ENCODE measurements at regions not wholly inside any gene's neighbourhood (a gene's known extent, or its start where the extent isn't known, plus 50 kb on each side); places are given as distances from the start of the nearest gene placed in this dataset.

DNA sequence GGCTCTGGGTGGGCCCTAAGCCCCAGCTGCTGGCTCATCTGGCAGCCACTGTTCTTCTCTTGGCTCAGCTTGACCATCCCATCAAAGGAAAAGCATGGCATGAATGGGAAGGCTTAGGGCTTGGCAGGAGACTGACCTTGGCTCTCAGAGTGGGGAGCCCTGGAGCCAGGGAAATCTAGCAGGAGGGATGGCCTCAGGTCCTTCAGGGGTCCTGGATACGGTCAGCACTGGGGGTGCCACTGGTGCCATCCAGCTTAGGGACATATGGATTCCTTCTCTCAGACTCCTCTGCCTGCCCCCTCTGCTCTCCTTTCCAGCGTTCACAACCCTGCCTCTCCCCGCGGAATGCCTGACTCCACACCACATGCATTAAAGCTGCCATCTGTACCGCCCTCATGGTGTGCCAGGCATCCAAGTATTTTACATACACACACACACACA lies 165.5 kb upstream of the HAAO start:
- TF ChIP-seq EZH2 (IDR thresholded peaks at IDR 0.05; ENCODE audit: low read depth, unreplicated experiment): no peak
- no peak for TF ChIP-seq CTCF (conservative IDR thresholded peaks at IDR 0.05; ENCODE audit: low read depth in 2 of 2)
- TF ChIP-seq POLR2AphosphoS5 (IDR thresholded peaks at IDR 0.05; ENCODE audit: low read depth): no peak
- TF ChIP-seq, protein P1, sequence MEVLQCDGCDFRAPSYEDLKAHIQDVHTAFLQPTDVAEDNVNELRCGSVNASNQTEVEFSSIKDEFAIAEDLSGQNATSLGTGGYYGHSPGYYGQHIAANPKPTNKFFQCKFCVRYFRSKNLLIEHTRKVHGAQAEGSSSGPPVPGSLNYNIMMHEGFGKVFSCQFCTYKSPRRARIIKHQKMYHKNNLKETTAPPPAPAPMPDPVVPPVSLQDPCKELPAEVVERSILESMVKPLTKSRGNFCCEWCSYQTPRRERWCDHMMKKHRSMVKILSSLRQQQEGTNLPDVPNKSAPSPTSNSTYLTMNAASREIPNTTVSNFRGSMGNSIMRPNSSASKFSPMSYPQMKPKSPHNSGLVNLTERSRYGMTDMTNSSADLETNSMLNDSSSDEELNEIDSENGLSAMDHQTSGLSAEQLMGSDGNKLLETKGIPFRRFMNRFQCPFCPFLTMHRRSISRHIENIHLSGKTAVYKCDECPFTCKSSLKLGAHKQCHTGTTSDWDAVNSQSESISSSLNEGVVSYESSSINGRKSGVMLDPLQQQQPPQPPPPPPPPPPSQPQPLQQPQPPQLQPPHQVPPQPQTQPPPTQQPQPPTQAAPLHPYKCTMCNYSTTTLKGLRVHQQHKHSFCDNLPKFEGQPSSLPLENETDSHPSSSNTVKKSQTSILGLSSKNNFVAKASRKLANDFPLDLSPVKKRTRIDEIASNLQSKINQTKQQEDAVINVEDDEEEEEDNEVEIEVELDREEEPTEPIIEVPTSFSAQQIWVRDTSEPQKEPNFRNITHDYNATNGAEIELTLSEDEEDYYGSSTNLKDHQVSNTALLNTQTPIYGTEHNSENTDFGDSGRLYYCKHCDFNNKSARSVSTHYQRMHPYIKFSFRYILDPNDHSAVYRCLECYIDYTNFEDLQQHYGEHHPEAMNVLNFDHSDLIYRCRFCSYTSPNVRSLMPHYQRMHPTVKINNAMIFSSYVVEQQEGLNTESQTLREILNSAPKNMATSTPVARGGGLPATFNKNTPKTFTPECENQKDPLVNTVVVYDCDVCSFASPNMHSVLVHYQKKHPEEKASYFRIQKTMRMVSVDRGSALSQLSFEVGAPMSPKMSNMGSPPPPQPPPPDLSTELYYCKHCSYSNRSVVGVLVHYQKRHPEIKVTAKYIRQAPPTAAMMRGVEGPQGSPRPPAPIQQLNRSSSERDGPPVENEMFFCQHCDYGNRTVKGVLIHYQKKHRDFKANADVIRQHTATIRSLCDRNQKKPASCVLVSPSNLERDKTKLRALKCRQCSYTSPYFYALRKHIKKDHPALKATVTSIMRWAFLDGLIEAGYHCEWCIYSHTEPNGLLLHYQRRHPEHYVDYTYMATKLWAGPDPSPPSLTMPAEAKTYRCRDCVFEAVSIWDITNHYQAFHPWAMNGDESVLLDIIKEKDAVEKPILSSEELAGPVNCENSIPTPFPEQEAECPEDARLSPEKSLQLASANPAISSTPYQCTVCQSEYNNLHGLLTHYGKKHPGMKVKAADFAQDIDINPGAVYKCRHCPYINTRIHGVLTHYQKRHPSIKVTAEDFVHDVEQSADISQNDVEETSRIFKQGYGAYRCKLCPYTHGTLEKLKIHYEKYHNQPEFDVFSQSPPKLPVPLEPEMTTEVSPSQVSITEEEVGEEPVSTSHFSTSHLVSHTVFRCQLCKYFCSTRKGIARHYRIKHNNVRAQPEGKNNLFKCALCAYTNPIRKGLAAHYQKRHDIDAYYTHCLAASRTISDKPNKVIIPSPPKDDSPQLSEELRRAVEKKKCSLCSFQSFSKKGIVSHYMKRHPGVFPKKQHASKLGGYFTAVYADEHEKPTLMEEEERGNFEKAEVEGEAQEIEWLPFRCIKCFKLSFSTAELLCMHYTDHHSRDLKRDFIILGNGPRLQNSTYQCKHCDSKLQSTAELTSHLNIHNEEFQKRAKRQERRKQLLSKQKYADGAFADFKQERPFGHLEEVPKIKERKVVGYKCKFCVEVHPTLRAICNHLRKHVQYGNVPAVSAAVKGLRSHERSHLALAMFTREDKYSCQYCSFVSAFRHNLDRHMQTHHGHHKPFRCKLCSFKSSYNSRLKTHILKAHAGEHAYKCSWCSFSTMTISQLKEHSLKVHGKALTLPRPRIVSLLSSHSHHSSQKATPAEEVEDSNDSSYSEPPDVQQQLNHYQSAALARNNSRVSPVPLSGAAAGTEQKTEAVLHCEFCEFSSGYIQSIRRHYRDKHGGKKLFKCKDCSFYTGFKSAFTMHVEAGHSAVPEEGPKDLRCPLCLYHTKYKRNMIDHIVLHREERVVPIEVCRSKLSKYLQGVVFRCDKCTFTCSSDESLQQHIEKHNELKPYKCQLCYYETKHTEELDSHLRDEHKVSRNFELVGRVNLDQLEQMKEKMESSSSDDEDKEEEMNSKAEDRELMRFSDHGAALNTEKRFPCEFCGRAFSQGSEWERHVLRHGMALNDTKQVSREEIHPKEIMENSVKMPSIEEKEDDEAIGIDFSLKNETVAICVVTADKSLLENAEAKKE (CRISPR knock-in tag; IDR thresholded peaks at IDR 0.05): no peak
- TF ChIP-seq ETS1 (IDR thresholded peaks at IDR 0.05): no peak
- no peak for TF ChIP-seq JUNB (IDR thresholded peaks at IDR 0.05; ENCODE audit: unreplicated experiment)
- TF ChIP-seq ZNF331 (CRISPR knock-in tag; IDR thresholded peaks at IDR 0.05; ENCODE audit: low read depth): no peak
- no peak for TF ChIP-seq EZH2phosphoT487 (IDR thresholded peaks at IDR 0.05; ENCODE audit: unreplicated experiment)
- no peak for TF ChIP-seq REST (IDR thresholded peaks at IDR 0.05; ENCODE audit: unreplicated experiment)

Measured in GM23338 (cell line).